ENCODE measurements at regions not wholly inside any gene's neighbourhood (a gene's known extent, or its start where the extent isn't known, plus 50 kb on each side); places are given as distances from the start of the nearest gene placed in this dataset.
"Not testable (repeated sequence)": the region's sequence is repeated elsewhere in the genome, so short reads cannot be mapped to it uniquely, and the experiment has no call there.

- H3K27ac ChIP-seq (ENCODE audit: low read length); H3K27me3 ChIP-seq (ENCODE audit: low read depth, low read length); H3K36me3 ChIP-seq (ENCODE audit: control insufficient read depth in 1 of 2, insufficient read depth in 2 of 2, low read length in 2 of 2); H3K4me3 ChIP-seq (ENCODE audit: low read depth in 1 of 2, low read length in 2 of 2); H3K9me3 ChIP-seq (ENCODE audit: control insufficient read depth in 1 of 2, low read length in 2 of 2); H3K4me1 ChIP-seq (ENCODE audit: control insufficient read depth in 1 of 2, insufficient read depth in 2 of 2, low read length in 2 of 2): not testable (repeated sequence)
Measured at GRCh38 chr1:82776730-82777129, 976.0 kb downstream of the ADGRL2 start.

- Histone ChIP-seq H3K4me3 (ENCODE audit: low read depth in 1 of 2, low read length in 2 of 2) (no peak overlapping the region), H3K36me3 (ENCODE audit: control insufficient read depth in 1 of 2, insufficient read depth in 2 of 2, low read length in 2 of 2) (no peaks in the 10 kb centered on the region), H3K27me3 (ENCODE audit: low read depth, low read length) (no peaks in the 10 kb centered on the region), H3K27ac (ENCODE audit: low read length) (no peak overlapping the region), H3K4me1 (ENCODE audit: control insufficient read depth in 1 of 2, insufficient read depth in 2 of 2, low read length in 2 of 2) (no peaks in the 10 kb centered on the region), H3K9me3 (ENCODE audit: control insufficient read depth in 1 of 2, low read length in 2 of 2) (no peaks in the 10 kb centered on the region)
Measured at GRCh38 chr1:82775406-82776000, 974.8 kb downstream of the ADGRL2 start.

DNA sequence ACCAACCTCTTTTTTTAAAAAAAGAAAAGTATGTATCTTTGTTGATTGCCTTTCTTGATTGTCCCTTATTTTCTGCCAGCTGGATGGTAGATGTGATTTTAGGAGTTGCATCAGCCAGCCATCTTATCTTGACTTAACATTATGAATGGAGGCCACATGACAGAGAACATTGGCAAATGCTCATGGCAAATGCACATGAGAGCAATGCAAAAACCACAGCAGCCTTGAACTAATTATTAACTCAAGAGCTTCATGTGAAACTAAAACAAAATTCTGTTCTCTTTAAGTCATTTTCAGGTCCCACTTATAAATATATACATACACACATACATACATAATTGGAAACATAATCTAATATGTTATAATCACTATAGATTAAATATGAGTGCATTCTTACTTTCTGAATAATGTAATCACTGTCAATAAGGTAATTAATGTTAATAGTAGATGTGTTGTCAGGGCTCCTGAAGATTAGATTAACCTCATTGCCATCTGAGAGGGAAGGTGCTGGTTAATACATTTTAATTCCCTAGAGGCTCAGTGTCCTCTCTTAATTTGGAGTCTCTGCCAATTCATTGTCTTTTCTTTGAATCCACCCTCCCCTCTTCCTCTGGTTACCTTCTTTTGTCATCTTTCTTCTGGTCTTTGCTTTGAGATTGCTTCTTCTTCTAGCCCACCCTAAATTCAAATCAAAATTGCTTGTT, 962.2 kb downstream of the ADGRL2 start:
- Histone ChIP-seq H3K27ac (ENCODE audit: low read length) (no peak overlapping the region), H3K27me3 (ENCODE audit: low read depth, low read length) (no peaks in the 10 kb centered on the region), H3K9me3 (ENCODE audit: control insufficient read depth in 1 of 2, low read length in 2 of 2) (no peaks in the 10 kb centered on the region), H3K4me1 (ENCODE audit: control insufficient read depth in 1 of 2, insufficient read depth in 2 of 2, low read length in 2 of 2) (no peaks in the 10 kb centered on the region), H3K36me3 (ENCODE audit: control insufficient read depth in 1 of 2, insufficient read depth in 2 of 2, low read length in 2 of 2) (no peaks in the 10 kb centered on the region), H3K4me3 (ENCODE audit: low read depth in 1 of 2, low read length in 2 of 2) (no peak overlapping the region)

GRCh38 chr1:82759035-82759434, 958.3 kb downstream of the ADGRL2 start:
- no peaks in the 10 kb centered on the region for H3K36me3 ChIP-seq (ENCODE audit: control insufficient read depth in 1 of 2, insufficient read depth in 2 of 2, low read length in 2 of 2)
- H3K4me3 ChIP-seq (ENCODE audit: low read depth in 1 of 2, low read length in 2 of 2) = no peak overlapping the region
- no peaks in the 10 kb centered on the region for H3K27me3 ChIP-seq (ENCODE audit: low read depth, low read length)
- no peaks in the 10 kb centered on the region for H3K9me3 ChIP-seq (ENCODE audit: control insufficient read depth in 1 of 2, low read length in 2 of 2)
- H3K4me1 ChIP-seq (ENCODE audit: control insufficient read depth in 1 of 2, insufficient read depth in 2 of 2, low read length in 2 of 2) = no peaks in the 10 kb centered on the region
- no peak overlapping the region for H3K27ac ChIP-seq (ENCODE audit: low read length)

- Histone ChIP-seq H3K27ac (ENCODE audit: low read length) (no peak overlapping the region), H3K9me3 (ENCODE audit: control insufficient read depth in 1 of 2, low read length in 2 of 2) (no peaks in the 10 kb centered on the region), H3K36me3 (ENCODE audit: control insufficient read depth in 1 of 2, insufficient read depth in 2 of 2, low read length in 2 of 2) (no peaks in the 10 kb centered on the region), H3K4me1 (ENCODE audit: control insufficient read depth in 1 of 2, insufficient read depth in 2 of 2, low read length in 2 of 2) (no peaks in the 10 kb centered on the region), H3K27me3 (ENCODE audit: low read depth, low read length) (no peaks in the 10 kb centered on the region), H3K4me3 (ENCODE audit: low read depth in 1 of 2, low read length in 2 of 2) (no peak overlapping the region)
Measured at GRCh38 chr1:82755671-82756070, 954.9 kb downstream of the ADGRL2 start.

GRCh38 chr1:82755191-82755590, 954.5 kb downstream of the ADGRL2 start:
- Histone ChIP-seq H3K36me3 (ENCODE audit: control insufficient read depth in 1 of 2, insufficient read depth in 2 of 2, low read length in 2 of 2) (no peaks in the 10 kb centered on the region), H3K9me3 (ENCODE audit: control insufficient read depth in 1 of 2, low read length in 2 of 2) (no peaks in the 10 kb centered on the region), H3K4me1 (ENCODE audit: control insufficient read depth in 1 of 2, insufficient read depth in 2 of 2, low read length in 2 of 2) (no peaks in the 10 kb centered on the region), H3K27ac (ENCODE audit: low read length) (no peak overlapping the region), H3K4me3 (ENCODE audit: low read depth in 1 of 2, low read length in 2 of 2) (no peak overlapping the region), H3K27me3 (ENCODE audit: low read depth, low read length) (no peaks in the 10 kb centered on the region)

GRCh38 chr1:82752046-82752445, 951.3 kb downstream of the ADGRL2 start:
- no peaks in the 10 kb centered on the region for H3K36me3 ChIP-seq (ENCODE audit: control insufficient read depth in 1 of 2, insufficient read depth in 2 of 2, low read length in 2 of 2)
- H3K9me3 ChIP-seq (ENCODE audit: control insufficient read depth in 1 of 2, low read length in 2 of 2) = no peaks in the 10 kb centered on the region
- no peak overlapping the region for H3K4me3 ChIP-seq (ENCODE audit: low read depth in 1 of 2, low read length in 2 of 2)
- H3K4me1 ChIP-seq (ENCODE audit: control insufficient read depth in 1 of 2, insufficient read depth in 2 of 2, low read length in 2 of 2) = no peaks in the 10 kb centered on the region
- no peaks in the 10 kb centered on the region for H3K27me3 ChIP-seq (ENCODE audit: low read depth, low read length)
- no peak overlapping the region for H3K27ac ChIP-seq (ENCODE audit: low read length)

DNA sequence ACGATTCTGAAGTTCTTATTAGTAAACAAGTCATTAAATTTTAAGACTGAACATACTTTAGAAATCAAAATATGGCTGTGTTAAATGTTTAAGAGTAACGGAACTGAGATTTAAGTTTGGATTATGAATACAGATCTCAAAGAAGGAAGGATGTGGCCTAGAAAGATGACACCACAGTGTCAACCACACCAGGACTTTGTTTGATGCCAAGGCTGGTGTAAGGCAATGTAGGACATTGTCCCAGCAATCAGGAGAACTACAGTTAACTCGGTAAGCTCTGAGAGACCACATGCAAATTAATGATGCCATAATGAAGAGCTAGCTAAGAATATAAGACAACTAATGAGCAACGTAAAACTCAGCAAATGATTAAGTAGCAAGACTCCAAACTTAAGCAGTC, 932.9 kb downstream of the ADGRL2 start:
- H3K9me3 ChIP-seq (ENCODE audit: control insufficient read depth in 1 of 2, low read length in 2 of 2) = peaks cover 6 to 14% of the 10 kb centered on the region in 2 donors
- H3K36me3 ChIP-seq (ENCODE audit: control insufficient read depth in 1 of 2, insufficient read depth in 2 of 2, low read length in 2 of 2) = no peaks in the 10 kb centered on the region
- H3K4me3 ChIP-seq (ENCODE audit: low read depth in 1 of 2, low read length in 2 of 2) = no peak overlapping the region
- H3K27me3 ChIP-seq (ENCODE audit: low read depth, low read length) = no peaks in the 10 kb centered on the region
- H3K27ac ChIP-seq (ENCODE audit: low read length) = no peak overlapping the region
- H3K4me1 ChIP-seq (ENCODE audit: control insufficient read depth in 1 of 2, insufficient read depth in 2 of 2, low read length in 2 of 2) = no peaks in the 10 kb centered on the region

DNA sequence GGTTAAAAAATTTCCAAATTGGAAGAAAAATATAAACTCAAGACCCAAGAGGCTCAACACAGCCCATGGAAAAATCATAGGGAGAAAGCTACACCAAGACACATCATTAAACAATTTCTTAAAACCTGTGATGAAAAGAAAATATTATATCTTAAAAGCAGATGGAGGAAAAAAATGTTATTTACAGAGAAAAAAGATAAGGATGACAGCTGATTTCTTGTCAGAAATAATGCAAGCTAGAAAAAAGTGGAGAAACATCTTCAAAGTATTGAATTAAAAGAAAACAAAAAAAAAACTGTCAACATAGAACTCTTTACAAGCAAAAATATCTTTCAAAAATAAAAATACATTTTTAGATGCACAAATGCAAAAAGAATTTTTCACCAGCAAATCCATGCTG, 930.5 kb downstream of the ADGRL2 start:
- H3K27ac ChIP-seq (ENCODE audit: low read length) = no peak overlapping the region
- H3K27me3 ChIP-seq (ENCODE audit: low read depth, low read length) = no peaks in the 10 kb centered on the region
- H3K4me3 ChIP-seq (ENCODE audit: low read depth in 1 of 2, low read length in 2 of 2) = no peak overlapping the region
- no peaks in the 10 kb centered on the region for H3K4me1 ChIP-seq (ENCODE audit: control insufficient read depth in 1 of 2, insufficient read depth in 2 of 2, low read length in 2 of 2)
- H3K36me3 ChIP-seq (ENCODE audit: control insufficient read depth in 1 of 2, insufficient read depth in 2 of 2, low read length in 2 of 2) = no peaks in the 10 kb centered on the region
- peaks cover 6 to 14% of the 10 kb centered on the region in 2 donors for H3K9me3 ChIP-seq (ENCODE audit: control insufficient read depth in 1 of 2, low read length in 2 of 2)

GRCh38 chr1:82728206-82728605, 927.5 kb downstream of the ADGRL2 start:
- Histone ChIP-seq H3K4me3 (ENCODE audit: low read depth in 1 of 2, low read length in 2 of 2) (no peak overlapping the region), H3K36me3 (ENCODE audit: control insufficient read depth in 1 of 2, insufficient read depth in 2 of 2, low read length in 2 of 2) (no peaks in the 10 kb centered on the region), H3K27ac (ENCODE audit: low read length) (no peak overlapping the region), H3K27me3 (ENCODE audit: low read depth, low read length) (no peaks in the 10 kb centered on the region), H3K9me3 (ENCODE audit: control insufficient read depth in 1 of 2, low read length in 2 of 2) (peaks cover 6 to 14% of the 10 kb centered on the region in 2 donors), H3K4me1 (ENCODE audit: control insufficient read depth in 1 of 2, insufficient read depth in 2 of 2, low read length in 2 of 2) (no peaks in the 10 kb centered on the region)

GRCh38 chr1:82724246-82724645, 923.5 kb downstream of the ADGRL2 start:
- peaks cover 0 to 3% of the 10 kb centered on the region in 2 donors for H3K9me3 ChIP-seq (ENCODE audit: control insufficient read depth in 1 of 2, low read length in 2 of 2)

DNA sequence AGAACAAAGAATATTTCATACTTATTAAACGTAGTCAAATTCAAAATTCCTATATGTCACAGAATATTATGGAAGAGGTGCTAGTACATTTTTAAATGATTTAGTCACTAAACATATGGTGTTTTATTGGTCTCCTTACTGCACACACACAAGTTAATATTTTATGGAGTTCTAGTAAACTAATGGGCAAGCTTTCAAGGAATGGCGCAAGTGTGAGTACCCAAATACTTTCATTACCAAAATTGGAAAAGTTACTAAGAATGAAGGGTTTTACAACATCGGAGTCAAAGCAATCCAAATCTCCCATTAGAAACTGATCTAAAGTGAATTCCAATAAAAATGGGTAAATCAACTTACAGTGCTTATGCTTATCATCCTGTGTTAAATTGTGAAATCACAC, 921.9 kb downstream of the ADGRL2 start:
- H3K27me3 ChIP-seq (ENCODE audit: low read depth, low read length) = no peaks in the 10 kb centered on the region
- H3K4me1 ChIP-seq (ENCODE audit: control insufficient read depth in 1 of 2, insufficient read depth in 2 of 2, low read length in 2 of 2) = no peaks in the 10 kb centered on the region
- no peak overlapping the region for H3K27ac ChIP-seq (ENCODE audit: low read length)
- peaks cover 0 to 3% of the 10 kb centered on the region in 2 donors for H3K9me3 ChIP-seq (ENCODE audit: control insufficient read depth in 1 of 2, low read length in 2 of 2)
- H3K4me3 ChIP-seq (ENCODE audit: low read depth in 1 of 2, low read length in 2 of 2) = no peak overlapping the region
- no peaks in the 10 kb centered on the region for H3K36me3 ChIP-seq (ENCODE audit: control insufficient read depth in 1 of 2, insufficient read depth in 2 of 2, low read length in 2 of 2)

More at GRCh38 chr1:82724246-82724645, 923.5 kb downstream of the ADGRL2 start:
- Histone ChIP-seq H3K27me3 (ENCODE audit: low read depth, low read length) (no peaks in the 10 kb centered on the region), H3K36me3 (ENCODE audit: control insufficient read depth in 1 of 2, insufficient read depth in 2 of 2, low read length in 2 of 2) (no peaks in the 10 kb centered on the region), H3K27ac (ENCODE audit: low read length) (no peak overlapping the region), H3K4me3 (ENCODE audit: low read depth in 1 of 2, low read length in 2 of 2) (no peak overlapping the region), H3K4me1 (ENCODE audit: control insufficient read depth in 1 of 2, insufficient read depth in 2 of 2, low read length in 2 of 2) (no peaks in the 10 kb centered on the region)
